NCI-H2029 (cell line): ENCODE measurements at regions not wholly inside any gene's neighbourhood (a gene's known extent, or its start where the extent isn't known, plus 50 kb on each side); places are given as distances from the start of the nearest gene placed in this dataset.

Experiments used
- DNase-seq: peaks from one replicate; lab custom pipeline; 2025; lab: John Stamatoyannopoulos, UW

GRCh38 chr2:8159966-8160603, 521.8 kb upstream of the ID2 start:
- DNase-seq = no peak

GRCh38 chr2:8160959-8161358, 520.9 kb upstream of the ID2 start:
- DNase-seq = no peak

- no peak for DNase-seq
These were observed 519.3 kb upstream of the ID2 start for GRCh38 chr2:8162552-8162951.

- DNase-seq = no peak
These were observed 516.3 kb upstream of the ID2 start for GRCh38 chr2:8165550-8165949.

- DNase-seq = no peak
These were observed 513.7 kb upstream of the ID2 start for GRCh38 chr2:8168022-8168717.

GRCh38 chr2:8168876-8169424, 512.9 kb upstream of the ID2 start:
- no peak for DNase-seq

GRCh38 chr2:8169443-8169842, 512.4 kb upstream of the ID2 start:
- DNase-seq = no peak

- no peak for DNase-seq
These were observed 511.1 kb upstream of the ID2 start for GRCh38 chr2:8170552-8171327.

- DNase-seq = no peak
These were observed 510.2 kb upstream of the ID2 start for GRCh38 chr2:8171608-8172007.

GRCh38 chr2:8172661-8173060, 509.2 kb upstream of the ID2 start:
- DNase-seq = no peak

- no peak for DNase-seq
These were observed 507.1 kb upstream of the ID2 start for GRCh38 chr2:8174641-8175257.

GRCh38 chr2:8176887-8177286, 505.0 kb upstream of the ID2 start:
- no peak for DNase-seq

- DNase-seq = no peak
These were observed 504.3 kb upstream of the ID2 start for GRCh38 chr2:8177566-8177965.

GRCh38 chr2:8178911-8179310, 502.9 kb upstream of the ID2 start:
- DNase-seq = no peak

GRCh38 chr2:8189316-8189715, 492.5 kb upstream of the ID2 start:
- DNase-seq = no peak

GRCh38 chr2:8190279-8190678, 491.6 kb upstream of the ID2 start:
- no peak for DNase-seq

GRCh38 chr2:8191427-8191826, 490.4 kb upstream of the ID2 start:
- no peak for DNase-seq

- no peak for DNase-seq
These were observed 488.7 kb upstream of the ID2 start for GRCh38 chr2:8193146-8193545.

GRCh38 chr2:8193686-8194615, 487.9 kb upstream of the ID2 start:
- peak; percentile 46 for DNase-seq

GRCh38 chr2:8195784-8196183, 486.1 kb upstream of the ID2 start:
- no peak for DNase-seq

GRCh38 chr2:8196316-8196715, 485.5 kb upstream of the ID2 start:
- DNase-seq = no peak
